Stomach (tissue), 8 donors: ENCODE measurements at regions not wholly inside any gene's neighbourhood (a gene's known extent, or its start where the extent isn't known, plus 50 kb on each side); places are given as distances from the start of the nearest gene placed in this dataset.
"Not testable (repeated sequence)": the region's sequence is repeated elsewhere in the genome, so short reads cannot be mapped to it uniquely, and the experiment has no call there.

ENCODE experiments used
- DNase-seq, 2 donors: peaks; one replicate each; pipeline versions ENCODE4 v3.0.0 to v3.0.0-alpha.2; 2013 to 2019
- H3K27ac ChIP-seq, 5 donors: fragments of 200-600 bp in 4 of 5; sonication (generic) in 4 of 5; one replicate each; pipeline ENCODE4 v1.5.1; 2013 to 2019; ENCODE audit warnings: mild to moderate bottlenecking in 1 of 5, moderate library complexity in 1 of 5
- H3K27me3 ChIP-seq, 3 donors: fragments of 200-600 bp; sonication (generic); one replicate each; pipeline ENCODE4 v1.5.1; 2017 to 2019; ENCODE audit warnings: mixed run types in 1 of 3
- H3K36me3 ChIP-seq, 4 donors: fragments of 200-600 bp; sonication (generic); 1 replicate in 3 of 4; 2 replicates in 1 of 4; pipeline ENCODE4 v1.5.1; 2016 to 2019
- H3K4me1 ChIP-seq, 4 donors: fragments of 200-600 bp; sonication (generic); one replicate each; pipeline ENCODE4 v1.5.1; 2016 to 2019
- H3K4me3 ChIP-seq, 4 donors: fragments of 200-600 bp; sonication (generic) in 3 of 4; one replicate each; pipeline ENCODE4 v1.5.1; 2016 to 2019; ENCODE audit warnings: mild to moderate bottlenecking in 1 of 4
- H3K9me3 ChIP-seq, 4 donors: fragments of 200-600 bp; sonication (generic); one replicate each; pipeline ENCODE4 v1.5.1; 2016 to 2019
- EP300 ChIP-seq: sonication (generic); formaldehyde crosslinking; IDR thresholded peaks from one replicate; pipeline ENCODE4 v1.6.1; 2017; ENCODE audit warnings: antibody characterized with exemption
- POLR2A ChIP-seq, 4 donors: fragments of 450-650 bp; IDR thresholded peaks; one replicate each; pipeline ENCODE4 v1.6.1; 2016; ENCODE audit warnings: antibody characterized with exemption in 4 of 4, control low read depth in 2 of 4, mild to moderate bottlenecking in 1 of 4, moderate library complexity in 1 of 4
- POLR2AphosphoS5 ChIP-seq, 3 donors: sonication (generic); formaldehyde crosslinking; IDR thresholded peaks; one replicate each; pipeline ENCODE4 v1.6.1; 2016; ENCODE audit warnings: antibody characterized with exemption in 3 of 3
- WGBS, 5 donors: extraction: QIAGEN DNeasy Blood & Tissue Kit in 3 of 5; methylation state at CpG; one replicate each; pipeline versions ENCODE4 v1.1.5 to v1.1.7; 2013 to 2018; 5-methylcytosine and 5-hydroxymethylcytosine counted together
- intact Hi-C: fragments of 100-400 bp; cut with DNase I; formaldehyde crosslinking; loops from one replicate; pipeline ENCODE4 v1.15.1; 2023; ENCODE audit warnings: low total_unique reads
- TF ChIP-seq, protein P1 (sequence below), 7 experiments: fragments of 450-650 bp in 4 of 7; fragments of 200-600 bp in 3 of 7; sonication (generic) in 3 of 7; IDR thresholded peaks; one replicate each; pipeline ENCODE4 v1.5.1; 2016 to 2019; ENCODE audit warnings: antibody characterized with exemption in 7 of 7, control low read depth in 2 of 7, mild to moderate bottlenecking in 1 of 7
- donor health status: healthy with polysubstance abuse.
- donor health status: Bipolar disorder and iron deficiency.
- donor health status: healthy.

- no peak for DNase-seq
- Histone ChIP-seq H3K27ac (no peak overlapping the region), H3K4me3 (no peak overlapping the region), H3K4me1 (no peaks in the 10 kb centered on the region), H3K36me3 (no peaks in the 10 kb centered on the region), H3K27me3 (no peaks in the 10 kb centered on the region), H3K9me3 (peaks cover 0 to 15% (median 10%) of the 10 kb centered on the region in 4 donors)
- WGBS, 5 donors = 79 to 98% (median 90%) methylated on average over 1 of the region's 1 CpG
- intact Hi-C loops = no loop called here
- TF ChIP-seq POLR2AphosphoS5 (IDR thresholded peaks at IDR 0.05) (no peak), POLR2A (IDR thresholded peaks at IDR 0.05) (no peak), EP300 (no peak)
- TF ChIP-seq, protein P1, sequence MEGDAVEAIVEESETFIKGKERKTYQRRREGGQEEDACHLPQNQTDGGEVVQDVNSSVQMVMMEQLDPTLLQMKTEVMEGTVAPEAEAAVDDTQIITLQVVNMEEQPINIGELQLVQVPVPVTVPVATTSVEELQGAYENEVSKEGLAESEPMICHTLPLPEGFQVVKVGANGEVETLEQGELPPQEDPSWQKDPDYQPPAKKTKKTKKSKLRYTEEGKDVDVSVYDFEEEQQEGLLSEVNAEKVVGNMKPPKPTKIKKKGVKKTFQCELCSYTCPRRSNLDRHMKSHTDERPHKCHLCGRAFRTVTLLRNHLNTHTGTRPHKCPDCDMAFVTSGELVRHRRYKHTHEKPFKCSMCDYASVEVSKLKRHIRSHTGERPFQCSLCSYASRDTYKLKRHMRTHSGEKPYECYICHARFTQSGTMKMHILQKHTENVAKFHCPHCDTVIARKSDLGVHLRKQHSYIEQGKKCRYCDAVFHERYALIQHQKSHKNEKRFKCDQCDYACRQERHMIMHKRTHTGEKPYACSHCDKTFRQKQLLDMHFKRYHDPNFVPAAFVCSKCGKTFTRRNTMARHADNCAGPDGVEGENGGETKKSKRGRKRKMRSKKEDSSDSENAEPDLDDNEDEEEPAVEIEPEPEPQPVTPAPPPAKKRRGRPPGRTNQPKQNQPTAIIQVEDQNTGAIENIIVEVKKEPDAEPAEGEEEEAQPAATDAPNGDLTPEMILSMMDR (IDR thresholded peaks at IDR 0.05) = no peak
Measured at GRCh38 chr4:141858437-141858836, 222.1 kb downstream of the IL15 start.

DNA sequence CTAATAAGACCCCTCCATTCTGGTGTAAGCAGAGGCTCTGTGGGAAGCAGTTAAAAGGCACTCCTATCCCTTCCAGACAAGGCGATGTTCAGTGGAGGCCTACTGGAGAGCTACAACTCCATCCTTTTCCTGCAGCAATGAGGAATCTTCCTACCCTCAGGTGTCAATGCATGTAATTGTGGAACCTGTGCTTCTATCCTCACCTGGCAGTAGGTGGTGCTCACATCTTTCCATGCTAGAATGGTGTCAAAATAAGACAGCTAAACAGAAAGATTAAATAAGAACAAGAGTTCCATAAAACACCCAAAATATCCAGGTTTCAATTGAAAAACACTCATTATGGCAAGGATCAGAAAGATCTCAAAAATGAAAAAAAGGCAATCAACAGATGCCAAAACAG lies 224.6 kb downstream of the IL15 start:
- H3K4me1 ChIP-seq = no peaks in the 10 kb centered on the region
- TF ChIP-seq EP300 (no peak), POLR2A (IDR thresholded peaks at IDR 0.05) (no peak), POLR2AphosphoS5 (IDR thresholded peaks at IDR 0.05) (no peak)
- TF ChIP-seq, protein P1 (IDR thresholded peaks at IDR 0.05) = no peak
- WGBS, 5 donors = 91 to 100% (median 93%) methylated on average over 1 of the region's 1 CpG
- H3K27me3 ChIP-seq = no peaks in the 10 kb centered on the region
- peaks cover 0 to 4% (median 2%) of the 10 kb centered on the region in 4 donors for H3K9me3 ChIP-seq
- no peak overlapping the region for H3K27ac ChIP-seq
- no peak overlapping the region for H3K4me3 ChIP-seq
- peak in 1 of 2 donors; percentile 16 for DNase-seq
- intact Hi-C loops = no loop called here
- no peaks in the 10 kb centered on the region for H3K36me3 ChIP-seq

DNA sequence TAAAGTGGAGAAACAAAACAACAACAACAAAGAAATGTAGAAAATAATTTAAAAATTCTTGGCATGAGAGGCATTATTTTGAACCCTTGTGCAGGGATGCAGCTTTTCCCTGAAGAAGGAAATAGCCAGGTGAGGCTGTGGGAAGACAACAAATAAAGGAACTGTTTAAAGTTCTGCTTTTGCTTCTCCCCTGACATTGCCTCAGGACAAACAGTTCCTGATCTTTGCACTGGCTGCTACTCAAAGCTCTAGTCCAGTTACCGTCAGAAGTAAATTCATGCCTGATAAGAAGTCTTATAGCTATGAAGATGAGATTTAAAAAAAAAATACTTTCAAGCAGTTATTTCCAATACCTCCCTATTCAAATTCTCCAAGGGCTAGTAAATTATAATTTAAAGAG lies 233.8 kb downstream of the IL15 start:
- Histone ChIP-seq H3K4me1 (no peaks in the 10 kb centered on the region), H3K27ac (no peak overlapping the region), H3K4me3 (no peak overlapping the region), H3K9me3 (peaks cover 0 to 8% (median 2%) of the 10 kb centered on the region in 4 donors), H3K27me3 (no peaks in the 10 kb centered on the region), H3K36me3 (no peaks in the 10 kb centered on the region)
- intact Hi-C loops = no loop called here
- no peak for DNase-seq
- TF ChIP-seq, protein P1 (IDR thresholded peaks at IDR 0.05) = no peak
- TF ChIP-seq POLR2A (IDR thresholded peaks at IDR 0.05) = no peak
- 14 to 39% (median 30%) methylated on average over 1 of the region's 1 CpG for WGBS, 5 donors

GRCh38 chr4:141871086-141871770 lies 234.8 kb downstream of the IL15 start:
- DNase-seq = no peak
- WGBS, 5 donors = 67 to 82% (median 76%) methylated on average over 4 of the region's 4 CpGs
- H3K27ac ChIP-seq = no peak overlapping the region
- H3K4me1 ChIP-seq = no peaks in the 10 kb centered on the region
- H3K36me3 ChIP-seq = no peaks in the 10 kb centered on the region
- peaks cover 0 to 13% (median 4%) of the 10 kb centered on the region in 4 donors for H3K9me3 ChIP-seq
- intact Hi-C loops = no loop called here
- H3K27me3 ChIP-seq = no peaks in the 10 kb centered on the region
- TF ChIP-seq, protein P1 (IDR thresholded peaks at IDR 0.05) = no peak
- TF ChIP-seq EP300 = no peak
- no peak for TF ChIP-seq POLR2A (IDR thresholded peaks at IDR 0.05)
- no peak for TF ChIP-seq POLR2AphosphoS5 (IDR thresholded peaks at IDR 0.05)
- no peak overlapping the region for H3K4me3 ChIP-seq

GRCh38 chr4:141882650-141883049 lies 246.3 kb downstream of the IL15 start:
- H3K4me3 ChIP-seq, intact Hi-C loops, H3K27me3 ChIP-seq, DNase-seq, H3K36me3 ChIP-seq, H3K9me3 ChIP-seq, H3K27ac ChIP-seq, H3K4me1 ChIP-seq: not testable (repeated sequence)
- WGBS, 5 donors = 31 to 51% (median 40%) methylated on average over 6 to 11 of the region's 12 CpGs
